ENCODE measurements at regions not wholly inside any gene's neighbourhood (a gene's known extent, or its start where the extent isn't known, plus 50 kb on each side); places are given as distances from the start of the nearest gene placed in this dataset.

- POLR2A ChIA-PET (ENCODE audit: low non-redundant PET), result no interaction called here
These were observed 387.0 kb upstream of the NRP1 start for GRCh38 chr10:33721509-33721908.

GRCh38 chr10:33720161-33720560, 385.7 kb upstream of the NRP1 start:
- Histone ChIP-seq H3K9me3 (ENCODE audit: low read depth, low read length, poor library complexity, severe bottlenecking) (no peaks in the 10 kb centered on the region), H3K4me3 (ENCODE audit: low read depth, low read length, poor library complexity, severe bottlenecking) (no peak overlapping the region), H3K36me3 (ENCODE audit: insufficient read depth, low read length, poor library complexity, severe bottlenecking) (no peaks in the 10 kb centered on the region), H3K27ac (ENCODE audit: low read depth, low read length, poor library complexity, severe bottlenecking) (no peak overlapping the region), H3K4me1 (ENCODE audit: insufficient read depth, low read length, poor library complexity, severe bottlenecking) (no peaks in the 10 kb centered on the region), H3K27me3 (replicated peaks; ENCODE audit: insufficient read depth, low read depth, low read length, poor library complexity) (no peaks in the 10 kb centered on the region)
- intact Hi-C loops (cut with micrococcal nuclease; ENCODE audit: unreplicated experiment), result no loop called here
- POLR2A ChIA-PET (ENCODE audit: low non-redundant PET), result no interaction called here
- TF ChIP-seq EZH2 (IDR thresholded peaks at IDR 0.05; ENCODE audit: borderline replicate concordance, low read depth, low read length, poor library complexity, severe bottlenecking) (no peak), CTCF (conservative IDR thresholded peaks at IDR 0.05; ENCODE audit: low read depth, low read length) (no peak)
- CTCF ChIA-PET, result no interaction called here
- no peak for DNase-seq (ENCODE audit: low spot score)
- no TSS peak for BruUV-seq (replicated peaks)

More at GRCh38 chr10:33721509-33721908, 387.0 kb upstream of the NRP1 start:
- CTCF ChIA-PET, result no interaction called here
- no TSS peak for BruUV-seq (replicated peaks)
- H3K9me3 ChIP-seq (ENCODE audit: low read depth, low read length, poor library complexity, severe bottlenecking), result no peaks in the 10 kb centered on the region
- no peak for DNase-seq (ENCODE audit: low spot score)
- no peak overlapping the region for H3K4me3 ChIP-seq (ENCODE audit: low read depth, low read length, poor library complexity, severe bottlenecking)
- no peaks in the 10 kb centered on the region for H3K27me3 ChIP-seq (replicated peaks; ENCODE audit: insufficient read depth, low read depth, low read length, poor library complexity)
- H3K4me1 ChIP-seq (ENCODE audit: insufficient read depth, low read length, poor library complexity, severe bottlenecking), result no peaks in the 10 kb centered on the region
- intact Hi-C loops (cut with micrococcal nuclease; ENCODE audit: unreplicated experiment), result no loop called here
- no peaks in the 10 kb centered on the region for H3K36me3 ChIP-seq (ENCODE audit: insufficient read depth, low read length, poor library complexity, severe bottlenecking)
- H3K27ac ChIP-seq (ENCODE audit: low read depth, low read length, poor library complexity, severe bottlenecking), result no peak overlapping the region
- TF ChIP-seq EZH2 (IDR thresholded peaks at IDR 0.05; ENCODE audit: borderline replicate concordance, low read depth, low read length, poor library complexity, severe bottlenecking), result no peak
- no peak for TF ChIP-seq CTCF (conservative IDR thresholded peaks at IDR 0.05; ENCODE audit: low read depth, low read length)

GRCh38 chr10:33719005-33719703, 384.7 kb upstream of the NRP1 start:
- H3K27me3 ChIP-seq (replicated peaks; ENCODE audit: insufficient read depth, low read depth, low read length, poor library complexity), result no peaks in the 10 kb centered on the region
- intact Hi-C loops (cut with micrococcal nuclease; ENCODE audit: unreplicated experiment), result no loop called here
- H3K4me1 ChIP-seq (ENCODE audit: insufficient read depth, low read length, poor library complexity, severe bottlenecking), result no peaks in the 10 kb centered on the region
- H3K9me3 ChIP-seq (ENCODE audit: low read depth, low read length, poor library complexity, severe bottlenecking), result no peaks in the 10 kb centered on the region
- no peaks in the 10 kb centered on the region for H3K36me3 ChIP-seq (ENCODE audit: insufficient read depth, low read length, poor library complexity, severe bottlenecking)
- H3K4me3 ChIP-seq (ENCODE audit: low read depth, low read length, poor library complexity, severe bottlenecking), result no peak overlapping the region
- ChIA-PET POLR2A (ENCODE audit: low non-redundant PET) (no interaction called here), CTCF (no interaction called here)
- no peak for DNase-seq (ENCODE audit: low spot score)
- no peak for TF ChIP-seq EZH2 (IDR thresholded peaks at IDR 0.05; ENCODE audit: borderline replicate concordance, low read depth, low read length, poor library complexity, severe bottlenecking)
- no peak for TF ChIP-seq CTCF (conservative IDR thresholded peaks at IDR 0.05; ENCODE audit: low read depth, low read length)
- no TSS peak for BruUV-seq (replicated peaks)
- no peak overlapping the region for H3K27ac ChIP-seq (ENCODE audit: low read depth, low read length, poor library complexity, severe bottlenecking)
